Astrocyte (in vitro differentiated cells and primary cell): ENCODE measurements at regions not wholly inside any gene's neighbourhood (a gene's known extent, or its start where the extent isn't known, plus 50 kb on each side); places are given as distances from the start of the nearest gene placed in this dataset.

ENCODE experiments used
- CTCF ChIP-seq: IDR thresholded peaks from 2 replicates; pipeline ENCODE4 v1.5.1; 2011; ENCODE audit warnings: low read depth, mild to moderate bottlenecking, inconsistent platforms, low read length, moderate library complexity; ENCODE audit not compliant: insufficient read depth
- EZH2 ChIP-seq: IDR thresholded peaks from 2 replicates; pipeline ENCODE4 v1.6.1; 2012; ENCODE audit warnings: mild to moderate bottlenecking, low read length, inconsistent platforms; ENCODE audit not compliant: insufficient read depth

GRCh38 chr4:177051473-177052060 lies 258.1 kb upstream of the NEIL3 start:
- TF ChIP-seq CTCF (peak; percentile 7), EZH2 (no peak)
